Stimulated activated CD4-positive, alpha-beta T cell treated with anti-CD3 and anti-CD28 coated beads, Interleukin-2, amount 100 ng/mL, for 4 hours (primary cell): ENCODE measurements at regions not wholly inside any gene's neighbourhood (a gene's known extent, or its start where the extent isn't known, plus 50 kb on each side); places are given as distances from the start of the nearest gene placed in this dataset.
A peak's percentile ranks its signal among the peaks of the same experiment; 100 is the strongest.

Source experiments
- DNase-seq: peaks from one replicate; pipeline ENCODE4 v3.0.0-alpha.2; 2020; ENCODE audit warnings: low read depth

- no peak for DNase-seq
Measured at GRCh38 chr4:24476282-24476681, 108.1 kb downstream of the DHX15 start.

- DNase-seq, result no peak
Measured at GRCh38 chr4:24475756-24476155, 108.6 kb downstream of the DHX15 start.

- no peak for DNase-seq
Measured at GRCh38 chr4:24473309-24473721, 111.0 kb downstream of the DHX15 start.

- DNase-seq, result peak; percentile 38
Measured at GRCh38 chr4:24472514-24473308, 111.6 kb downstream of the DHX15 start.

- DNase-seq, result no peak
Measured at GRCh38 chr4:24472161-24472510, 112.2 kb downstream of the DHX15 start.

GRCh38 chr4:24471486-24472160 is 112.7 kb downstream of the DHX15 start:
- DNase-seq, result no peak

- DNase-seq, result peak; percentile 25
Measured at GRCh38 chr4:24470666-24471485, 113.5 kb downstream of the DHX15 start.

- DNase-seq, result no peak
Measured at GRCh38 chr4:24468071-24468470, 116.3 kb downstream of the DHX15 start.

GRCh38 chr4:24464566-24464965 is 119.8 kb downstream of the DHX15 start:
- DNase-seq, result no peak

GRCh38 chr4:24456431-24456830 is 127.9 kb downstream of the DHX15 start:
- DNase-seq, result no peak

GRCh38 chr4:24453951-24454350 is 130.4 kb downstream of the DHX15 start:
- DNase-seq, result no peak

- DNase-seq, result no peak
Measured at GRCh38 chr4:24451870-24452269, 132.5 kb downstream of the DHX15 start.

- no peak for DNase-seq
Measured at GRCh38 chr4:24443200-24443599, 141.2 kb downstream of the DHX15 start.

GRCh38 chr4:24440765-24441164 is 143.6 kb downstream of the DHX15 start:
- DNase-seq, result no peak

GRCh38 chr4:24434241-24434640 is 150.1 kb downstream of the DHX15 start:
- no peak for DNase-seq

GRCh38 chr4:24433515-24434214 is 150.7 kb downstream of the DHX15 start:
- no peak for DNase-seq

- no peak for DNase-seq
Measured at GRCh38 chr4:24428850-24429249, 155.5 kb downstream of the DHX15 start.

- DNase-seq, result no peak
Measured at GRCh38 chr4:24426557-24426956, 157.8 kb downstream of the DHX15 start.

GRCh38 chr4:24425863-24426262 is 158.5 kb downstream of the DHX15 start:
- DNase-seq, result no peak

GRCh38 chr4:24423670-24424069 is 160.7 kb downstream of the DHX15 start:
- no peak for DNase-seq

GRCh38 chr4:24422644-24423043 is 161.7 kb downstream of the DHX15 start:
- no peak for DNase-seq
